ENCODE measurements at regions not wholly inside any gene's neighbourhood (a gene's known extent, or its start where the extent isn't known, plus 50 kb on each side); places are given as distances from the start of the nearest gene placed in this dataset.

DNA sequence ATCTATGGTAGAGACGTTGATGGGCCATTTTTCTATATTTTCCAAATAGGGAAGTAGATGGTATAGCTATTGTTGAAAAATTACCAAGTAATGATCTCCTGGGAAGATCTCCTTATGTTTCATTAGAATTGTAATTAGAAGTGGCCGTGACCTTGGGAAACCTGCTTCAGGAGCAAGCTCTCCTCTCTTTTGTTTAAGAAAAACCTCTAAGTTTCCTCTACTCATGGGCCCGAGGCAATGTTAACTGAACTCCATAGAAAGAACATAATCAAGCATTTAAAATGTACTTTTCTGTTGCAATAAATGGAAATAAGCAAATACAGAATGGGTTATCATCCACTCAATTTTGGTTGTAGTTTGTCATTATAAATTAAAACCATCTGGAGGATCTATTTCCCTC, 511.2 kb upstream of the MDFIC2 start:
- TF ChIP-seq, protein P1, sequence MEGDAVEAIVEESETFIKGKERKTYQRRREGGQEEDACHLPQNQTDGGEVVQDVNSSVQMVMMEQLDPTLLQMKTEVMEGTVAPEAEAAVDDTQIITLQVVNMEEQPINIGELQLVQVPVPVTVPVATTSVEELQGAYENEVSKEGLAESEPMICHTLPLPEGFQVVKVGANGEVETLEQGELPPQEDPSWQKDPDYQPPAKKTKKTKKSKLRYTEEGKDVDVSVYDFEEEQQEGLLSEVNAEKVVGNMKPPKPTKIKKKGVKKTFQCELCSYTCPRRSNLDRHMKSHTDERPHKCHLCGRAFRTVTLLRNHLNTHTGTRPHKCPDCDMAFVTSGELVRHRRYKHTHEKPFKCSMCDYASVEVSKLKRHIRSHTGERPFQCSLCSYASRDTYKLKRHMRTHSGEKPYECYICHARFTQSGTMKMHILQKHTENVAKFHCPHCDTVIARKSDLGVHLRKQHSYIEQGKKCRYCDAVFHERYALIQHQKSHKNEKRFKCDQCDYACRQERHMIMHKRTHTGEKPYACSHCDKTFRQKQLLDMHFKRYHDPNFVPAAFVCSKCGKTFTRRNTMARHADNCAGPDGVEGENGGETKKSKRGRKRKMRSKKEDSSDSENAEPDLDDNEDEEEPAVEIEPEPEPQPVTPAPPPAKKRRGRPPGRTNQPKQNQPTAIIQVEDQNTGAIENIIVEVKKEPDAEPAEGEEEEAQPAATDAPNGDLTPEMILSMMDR (conservative IDR thresholded peaks at IDR 0.05 in 1 of 2, IDR thresholded peaks at IDR 0.05 in 1 of 2; ENCODE audit: extremely low read depth in 1 of 2, insufficient read depth in 1 of 2, low read depth in 1 of 2, low read length in 2 of 2), result no peak
- TF ChIP-seq EZH2 (IDR thresholded peaks at IDR 0.05; ENCODE audit: borderline replicate concordance, low read length), result no peak

All from mammary epithelial cell (primary cell).